SIG-M5 treated with dmso at 0.1 percent for 504 hours (cell line): ENCODE measurements at regions not wholly inside any gene's neighbourhood (a gene's known extent, or its start where the extent isn't known, plus 50 kb on each side); places are given as distances from the start of the nearest gene placed in this dataset.
"Not testable (repeated sequence)": the region's sequence is repeated elsewhere in the genome, so short reads cannot be mapped to it uniquely, and the experiment has no call there.

Experiments
- DNase-seq: peaks from one replicate; lab custom pipeline; 2025; ENCODE audit not compliant: unreplicated experiment; lab: John Stamatoyannopoulos, UW

DNA sequence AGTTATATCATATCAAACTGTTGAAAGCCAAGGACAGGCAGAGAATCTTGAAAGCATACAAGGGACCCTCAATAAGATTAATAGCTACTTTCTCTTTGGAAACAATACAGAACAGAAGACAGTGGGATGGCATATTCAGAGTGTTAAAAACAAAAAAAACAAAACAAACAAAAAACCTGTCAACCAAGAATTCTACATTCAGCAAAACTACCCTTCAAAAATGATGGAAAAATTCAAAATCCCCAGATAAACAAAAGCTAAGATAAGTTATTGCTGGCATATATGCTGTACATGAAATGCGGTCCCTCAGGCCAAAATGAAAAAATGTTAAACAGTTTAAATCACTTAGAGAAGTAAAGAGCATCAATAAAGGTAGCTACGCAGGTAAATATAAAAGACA is 425.1 kb downstream of the ACTL7B start:
- no peak for DNase-seq

GRCh38 chr9:108427751-108428150 is 428.0 kb downstream of the ACTL7B start:
- DNase-seq, result no peak

- not testable (repeated sequence) for DNase-seq
These were observed 429.3 kb downstream of the ACTL7B start for GRCh38 chr9:108426421-108426940.

GRCh38 chr9:108423433-108423832 is 432.4 kb downstream of the ACTL7B start:
- no peak for DNase-seq

DNA sequence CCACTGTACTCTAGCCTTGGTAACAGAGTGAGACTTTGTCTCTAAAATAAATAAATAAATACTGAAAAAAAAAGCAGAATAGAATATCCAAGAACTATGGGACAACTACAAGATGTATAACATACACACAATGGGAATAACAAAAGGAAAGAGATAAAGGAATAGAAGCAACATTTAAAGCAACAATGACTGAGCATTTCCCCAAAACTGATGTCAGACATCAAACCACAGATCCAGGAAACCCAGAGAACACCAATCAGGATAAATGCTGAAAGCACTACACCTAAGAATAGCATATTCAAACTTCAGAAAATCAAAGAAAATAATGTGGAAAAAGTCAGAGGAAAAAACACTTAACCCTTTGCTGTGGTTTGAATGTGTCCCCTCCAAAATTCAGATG is 436.4 kb downstream of the ACTL7B start:
- no peak for DNase-seq

- no peak for DNase-seq
These were observed 438.1 kb downstream of the ACTL7B start for GRCh38 chr9:108417726-108418125.

DNA sequence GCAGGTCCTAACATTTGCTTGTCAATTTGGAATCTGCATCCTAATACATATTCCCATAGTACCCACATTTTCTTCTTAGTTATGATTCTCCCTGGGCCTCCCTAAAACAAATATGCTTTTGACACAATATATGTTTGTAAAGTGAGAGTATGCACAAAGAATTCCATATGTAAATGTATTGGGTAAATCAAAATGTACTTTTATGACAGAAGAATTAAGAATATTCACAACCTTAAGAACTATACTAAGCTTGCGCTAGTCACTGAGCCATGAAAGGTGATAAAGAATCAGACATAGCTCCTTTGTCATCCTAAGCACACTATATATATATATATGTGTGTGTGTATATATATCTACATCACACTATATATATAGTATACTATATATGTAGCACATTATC is 438.5 kb downstream of the ACTL7B start:
- no peak for DNase-seq

GRCh38 chr9:108416324-108416723 is 439.5 kb downstream of the ACTL7B start:
- DNase-seq, result no peak

- DNase-seq, result no peak
These were observed 442.0 kb downstream of the ACTL7B start for GRCh38 chr9:108413809-108414208.

DNA sequence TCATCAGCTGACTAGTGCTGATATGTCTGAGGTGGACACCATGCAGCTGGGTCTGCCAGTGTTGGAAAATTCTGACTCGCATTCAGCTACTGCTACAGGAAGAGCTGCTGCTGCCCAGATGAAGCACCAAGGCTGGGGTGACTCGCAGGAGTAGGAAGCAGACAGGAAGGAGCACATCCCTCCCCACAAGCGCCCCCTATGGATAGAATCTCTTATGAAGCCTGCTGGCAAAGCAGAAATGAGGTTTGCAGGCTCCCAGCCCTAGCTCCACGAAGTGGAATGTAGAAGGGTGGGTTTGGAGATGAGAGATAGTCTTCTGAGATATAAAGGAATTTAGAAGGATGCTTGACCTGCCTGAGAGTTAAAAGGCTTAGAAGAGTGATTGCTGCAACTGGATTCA is 443.0 kb downstream of the ACTL7B start:
- no peak for DNase-seq

- no peak for DNase-seq
These were observed 444.2 kb downstream of the ACTL7B start for GRCh38 chr9:108411632-108412031.

DNA sequence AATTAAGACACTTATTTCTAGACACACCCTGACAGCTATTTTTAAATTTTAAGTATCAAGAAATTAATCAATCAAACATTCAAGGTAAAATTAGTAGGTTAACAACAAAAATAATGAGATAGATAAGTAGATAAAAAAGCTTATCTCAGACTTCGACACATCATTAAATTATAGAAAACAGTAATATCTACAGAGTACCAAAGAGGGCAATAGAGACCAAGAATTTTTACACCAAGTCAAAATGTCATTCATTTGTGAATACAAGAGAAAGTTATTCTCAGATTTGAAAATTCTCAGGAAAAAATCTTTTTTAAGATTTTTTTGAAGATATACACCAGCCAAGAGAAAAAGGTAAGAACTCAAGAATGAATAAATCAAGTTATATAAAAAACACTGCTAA is 445.6 kb downstream of the ACTL7B start:
- no peak for DNase-seq

GRCh38 chr9:108400297-108400696 is 455.5 kb downstream of the ACTL7B start:
- DNase-seq, result no peak

GRCh38 chr9:108399851-108400250 is 455.9 kb downstream of the ACTL7B start:
- no peak for DNase-seq

DNA sequence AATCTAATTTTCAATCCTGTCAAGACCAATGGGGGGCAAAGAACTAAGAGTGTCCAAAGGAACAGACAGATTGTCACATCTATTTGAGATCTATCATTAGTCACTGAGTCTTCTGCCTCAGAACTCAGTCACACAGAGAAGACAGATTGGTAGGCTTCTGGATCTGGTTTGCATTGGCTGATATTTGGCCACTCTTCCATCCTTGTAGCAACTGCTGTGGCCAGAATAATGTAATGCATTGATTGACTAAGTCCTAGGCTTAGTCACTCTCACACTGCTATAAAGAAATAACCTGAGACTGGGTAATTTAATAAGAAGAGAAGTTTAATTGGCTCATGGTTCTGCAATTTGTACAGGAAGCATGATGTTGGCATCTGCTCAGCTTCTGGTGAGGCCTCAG is 458.5 kb downstream of the ACTL7B start:
- DNase-seq, result no peak

- DNase-seq, result no peak
These were observed 459.2 kb downstream of the ACTL7B start for GRCh38 chr9:108396611-108397010.

DNA sequence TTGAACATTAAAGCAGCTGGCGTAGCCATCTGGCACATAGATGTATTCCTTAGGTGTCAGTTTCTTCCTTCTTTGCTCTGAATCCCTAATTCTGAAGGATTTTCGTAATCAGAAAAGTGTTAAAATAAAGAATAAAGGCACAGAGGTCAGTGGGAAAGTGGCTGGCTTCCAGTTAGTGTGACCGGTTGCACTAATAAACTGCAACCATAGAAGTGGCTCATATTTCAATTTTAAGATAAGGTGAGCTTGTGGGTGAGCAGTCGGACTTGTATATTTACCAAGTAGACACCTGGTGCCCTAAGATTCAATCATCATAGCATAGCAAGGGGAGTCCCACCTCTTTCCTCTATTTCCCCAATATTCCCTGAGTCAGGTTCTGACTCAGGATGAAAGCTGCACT is 459.6 kb downstream of the ACTL7B start:
- no peak for DNase-seq

DNA sequence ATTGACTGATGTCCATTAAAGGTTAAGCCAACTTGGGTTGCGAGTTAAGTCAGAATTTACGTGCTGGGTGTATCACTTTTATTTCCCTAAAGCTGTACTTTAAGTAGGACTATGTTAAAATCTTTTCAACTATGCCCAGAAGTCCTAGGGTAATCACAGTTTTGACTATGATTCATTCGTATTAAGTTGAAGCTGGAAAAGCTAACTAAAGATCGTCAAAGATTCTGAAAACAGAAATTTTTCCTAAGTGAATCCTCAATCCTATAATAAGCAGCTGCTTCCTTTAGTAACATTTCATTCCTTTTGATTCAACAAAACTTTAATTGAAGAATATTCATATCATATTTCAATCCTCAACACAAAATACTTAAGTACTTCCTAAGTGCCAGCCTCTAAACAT is 460.4 kb downstream of the ACTL7B start:
- DNase-seq, result no peak

DNA sequence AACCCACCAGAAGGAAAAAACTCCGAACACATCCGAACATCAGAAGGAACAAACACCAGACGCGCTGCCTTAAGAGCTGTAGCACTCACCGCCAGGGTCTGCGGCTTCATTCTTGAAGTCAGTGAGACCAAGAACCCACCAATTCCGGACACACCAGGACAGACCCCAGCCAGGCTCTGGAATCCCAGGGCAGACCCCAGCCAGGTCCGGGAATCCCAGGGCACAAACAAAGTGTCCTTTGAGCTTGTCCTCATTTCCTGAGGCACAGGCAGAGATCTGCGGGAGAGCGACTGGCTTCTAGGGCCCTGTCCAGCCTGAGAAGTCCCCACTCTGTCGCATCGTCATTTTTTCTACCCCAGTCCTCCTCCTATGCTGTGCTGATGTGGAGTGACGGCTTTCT is 461.1 kb downstream of the ACTL7B start:
- no peak for DNase-seq

GRCh38 chr9:108393481-108394001 is 462.2 kb downstream of the ACTL7B start:
- not testable (repeated sequence) for DNase-seq

- DNase-seq, result no peak
These were observed 462.9 kb downstream of the ACTL7B start for GRCh38 chr9:108392877-108393276.

DNA sequence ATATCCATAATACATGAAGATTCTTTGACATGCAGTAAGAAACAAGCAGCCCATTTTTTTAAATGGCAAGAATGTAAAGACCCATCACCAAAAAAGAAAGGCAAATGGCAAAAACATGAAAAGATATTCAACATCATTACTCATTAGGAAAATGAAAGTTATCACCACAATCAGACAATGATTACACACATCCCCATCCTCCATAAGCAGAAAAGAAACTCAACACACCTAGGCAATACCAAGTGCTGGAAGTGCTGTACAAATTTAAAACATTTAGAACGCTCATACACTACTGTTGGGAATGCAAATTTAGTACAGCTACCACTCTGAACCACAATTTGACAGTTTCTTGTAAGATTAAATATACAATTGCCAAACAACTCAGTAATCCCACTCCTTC is 466.7 kb downstream of the ACTL7B start:
- DNase-seq, result no peak

DNA sequence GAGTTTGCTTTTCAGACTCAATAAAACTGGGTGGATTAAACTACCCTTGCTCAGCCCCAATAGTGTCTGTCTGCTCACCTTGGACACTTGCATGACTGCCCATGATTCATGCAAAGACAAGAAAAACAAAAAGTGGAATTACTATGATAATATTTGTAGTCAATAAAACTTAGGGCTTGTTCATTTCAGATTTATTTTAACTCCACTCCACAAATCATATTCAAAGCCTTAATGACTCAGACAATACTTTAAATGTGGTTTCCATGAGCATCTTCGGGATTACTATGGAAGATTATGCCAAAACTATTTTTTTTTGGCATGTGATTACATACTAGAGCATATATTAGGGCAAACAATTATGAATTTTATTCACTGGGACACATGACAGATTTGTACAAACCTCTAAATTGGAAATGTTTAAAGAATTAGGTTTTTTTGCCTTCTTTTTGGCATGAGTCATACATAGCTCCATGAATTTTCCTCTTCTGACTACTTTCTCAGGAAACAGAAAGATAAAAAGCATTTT is 468.9 kb downstream of the ACTL7B start:
- no peak for DNase-seq
